ENCODE measurements at regions not wholly inside any gene's neighbourhood (a gene's known extent, or its start where the extent isn't known, plus 50 kb on each side); places are given as distances from the start of the nearest gene placed in this dataset.

GRCh38 chr11:19349340-19350025 is 108.7 kb upstream of the E2F8 start:
- Mint-ChIP-seq H3K4me1 (peaks cover 9 to 19% of the 10 kb centered on the region in 2 donors), H3K4me3 (no peak overlapping the region), H3K36me3 (no peaks in the 10 kb centered on the region), H3K27ac (no peak overlapping the region), H3K9me3 (no peaks in the 10 kb centered on the region), H3K27me3 (peaks cover 50 to 72% of the 10 kb centered on the region in 2 donors)
- no peak for DNase-seq
- ATAC-seq (replicated peaks) = no peak

GRCh38 chr11:19347911-19348310 is 107.2 kb upstream of the E2F8 start:
- Mint-ChIP-seq H3K9me3 (no peaks in the 10 kb centered on the region), H3K4me1 (peaks cover 9 to 20% of the 10 kb centered on the region in 2 donors)
- no peak for DNase-seq

GRCh38 chr11:19345848-19346681 is 105.3 kb upstream of the E2F8 start:
- H3K9me3 Mint-ChIP-seq = no peaks in the 10 kb centered on the region
- peaks cover 52 to 81% of the 10 kb centered on the region in 2 donors for H3K27me3 Mint-ChIP-seq
- peaks cover 9 to 20% of the 10 kb centered on the region in 2 donors for H3K4me1 Mint-ChIP-seq
- H3K4me3 Mint-ChIP-seq = peak overlapping the region; percentile 10 to 50
- no peak overlapping the region for H3K27ac Mint-ChIP-seq
- no peaks in the 10 kb centered on the region for H3K36me3 Mint-ChIP-seq
- DNase-seq (no peak), ATAC-seq (replicated peaks) (peak; percentile 18 to 42)

More at GRCh38 chr11:19347911-19348310, 107.2 kb upstream of the E2F8 start:
- H3K36me3 Mint-ChIP-seq = no peaks in the 10 kb centered on the region
- no peak overlapping the region for H3K27ac Mint-ChIP-seq
- H3K27me3 Mint-ChIP-seq = peaks cover 60 to 84% of the 10 kb centered on the region in 2 donors
- ATAC-seq (replicated peaks) = no peak
- H3K4me3 Mint-ChIP-seq = no peak overlapping the region

- DNase-seq (no peak), ATAC-seq (replicated peaks) (peak; percentile 41)
- Mint-ChIP-seq H3K27me3 (peaks cover 51 to 79% of the 10 kb centered on the region in 2 donors), H3K27ac (no peak overlapping the region), H3K4me1 (peaks cover 9 to 20% of the 10 kb centered on the region in 2 donors), H3K9me3 (no peaks in the 10 kb centered on the region), H3K4me3 (peak overlapping the region; percentile 10 to 50), H3K36me3 (no peaks in the 10 kb centered on the region)
Measured at GRCh38 chr11:19345519-19345847, 104.7 kb upstream of the E2F8 start.

GRCh38 chr11:19344661-19345518 is 104.1 kb upstream of the E2F8 start:
- no peak for DNase-seq
- Mint-ChIP-seq H3K27me3 (peaks cover 45 to 73% of the 10 kb centered on the region in 2 donors), H3K9me3 (no peaks in the 10 kb centered on the region), H3K27ac (no peak overlapping the region), H3K4me3 (no peak overlapping the region), H3K36me3 (no peaks in the 10 kb centered on the region), H3K4me1 (peaks cover 9 to 20% of the 10 kb centered on the region in 2 donors)
- ATAC-seq (replicated peaks) = peak in 1 of 2 donors; percentile 28

- Mint-ChIP-seq H3K27me3 (peaks cover 40 to 47% of the 10 kb centered on the region in 2 donors), H3K27ac (no peak overlapping the region), H3K9me3 (no peaks in the 10 kb centered on the region), H3K36me3 (no peaks in the 10 kb centered on the region), H3K4me3 (no peak overlapping the region), H3K4me1 (peaks cover 9 to 20% of the 10 kb centered on the region in 2 donors)
- DNase-seq (no peak), ATAC-seq (replicated peaks) (no peak)
Measured at GRCh38 chr11:19342036-19342435, 101.3 kb upstream of the E2F8 start.

- no peak overlapping the region for H3K4me3 Mint-ChIP-seq
- no peaks in the 10 kb centered on the region for H3K9me3 Mint-ChIP-seq
- no peak for ATAC-seq (replicated peaks)
- peaks cover 24 to 30% of the 10 kb centered on the region in 2 donors for H3K27me3 Mint-ChIP-seq
- no peaks in the 10 kb centered on the region for H3K4me1 Mint-ChIP-seq
- H3K36me3 Mint-ChIP-seq = no peaks in the 10 kb centered on the region
- no peak overlapping the region for H3K27ac Mint-ChIP-seq
- no peak for DNase-seq
Measured at GRCh38 chr11:19338375-19338774, 97.6 kb upstream of the E2F8 start.

- ATAC-seq (replicated peaks) (no peak), DNase-seq (no peak)
- Mint-ChIP-seq H3K27ac (no peak overlapping the region), H3K9me3 (no peaks in the 10 kb centered on the region), H3K36me3 (no peaks in the 10 kb centered on the region), H3K27me3 (peaks cover 24 to 29% of the 10 kb centered on the region in 2 donors), H3K4me1 (no peaks in the 10 kb centered on the region), H3K4me3 (no peak overlapping the region)
Measured at GRCh38 chr11:19337779-19338178, 97.0 kb upstream of the E2F8 start.

- Mint-ChIP-seq H3K4me3 (no peak overlapping the region), H3K9me3 (no peaks in the 10 kb centered on the region), H3K27ac (no peak overlapping the region), H3K4me1 (no peaks in the 10 kb centered on the region), H3K36me3 (no peaks in the 10 kb centered on the region), H3K27me3 (peaks cover 24 to 26% of the 10 kb centered on the region in 2 donors)
- DNase-seq (no peak), ATAC-seq (replicated peaks) (no peak)
Measured at GRCh38 chr11:19336331-19336730, 95.6 kb upstream of the E2F8 start.

GRCh38 chr11:19332476-19332875 is 91.7 kb upstream of the E2F8 start:
- no peaks in the 10 kb centered on the region for H3K9me3 Mint-ChIP-seq
- H3K4me3 Mint-ChIP-seq = no peak overlapping the region
- ATAC-seq (replicated peaks) (no peak), DNase-seq (no peak)
- H3K27me3 Mint-ChIP-seq = peaks cover 13 to 30% of the 10 kb centered on the region in 2 donors
- no peak overlapping the region for H3K27ac Mint-ChIP-seq
- no peaks in the 10 kb centered on the region for H3K4me1 Mint-ChIP-seq
- no peaks in the 10 kb centered on the region for H3K36me3 Mint-ChIP-seq

GRCh38 chr11:19330416-19330815 is 89.7 kb upstream of the E2F8 start:
- ATAC-seq (replicated peaks) = no peak
- H3K4me1 Mint-ChIP-seq = no peaks in the 10 kb centered on the region
- no peaks in the 10 kb centered on the region for H3K9me3 Mint-ChIP-seq
- DNase-seq = no peak
- no peaks in the 10 kb centered on the region for H3K36me3 Mint-ChIP-seq
- H3K4me3 Mint-ChIP-seq = no peak overlapping the region
- H3K27ac Mint-ChIP-seq = no peak overlapping the region
- H3K27me3 Mint-ChIP-seq = peaks cover 13 to 22% of the 10 kb centered on the region in 2 donors

GRCh38 chr11:19329970-19330369 is 89.2 kb upstream of the E2F8 start:
- no peak for DNase-seq
- no peaks in the 10 kb centered on the region for H3K9me3 Mint-ChIP-seq
- no peak overlapping the region for H3K27ac Mint-ChIP-seq
- ATAC-seq (replicated peaks) = no peak
- no peak overlapping the region for H3K4me3 Mint-ChIP-seq
- no peaks in the 10 kb centered on the region for H3K4me1 Mint-ChIP-seq
- H3K36me3 Mint-ChIP-seq = no peaks in the 10 kb centered on the region
- H3K27me3 Mint-ChIP-seq = peaks cover 13 to 22% of the 10 kb centered on the region in 2 donors

GRCh38 chr11:19328586-19329311 is 88.0 kb upstream of the E2F8 start:
- H3K9me3 Mint-ChIP-seq = peaks cover 0 to 3% of the 10 kb centered on the region in 2 donors
- ATAC-seq (replicated peaks) (no peak), DNase-seq (no peak)
- H3K36me3 Mint-ChIP-seq = no peaks in the 10 kb centered on the region
- H3K27me3 Mint-ChIP-seq = peaks cover 8 to 17% of the 10 kb centered on the region in 2 donors
- H3K27ac Mint-ChIP-seq = no peak overlapping the region
- no peaks in the 10 kb centered on the region for H3K4me1 Mint-ChIP-seq
- no peak overlapping the region for H3K4me3 Mint-ChIP-seq

GRCh38 chr11:19327280-19327679 is 86.5 kb upstream of the E2F8 start:
- DNase-seq = no peak
- H3K36me3 Mint-ChIP-seq = no peaks in the 10 kb centered on the region
- no peaks in the 10 kb centered on the region for H3K4me1 Mint-ChIP-seq
- no peak overlapping the region for H3K4me3 Mint-ChIP-seq
- no peak overlapping the region for H3K27ac Mint-ChIP-seq
- H3K9me3 Mint-ChIP-seq = peaks cover 0 to 3% of the 10 kb centered on the region in 2 donors
- H3K27me3 Mint-ChIP-seq = peaks cover 13 to 18% of the 10 kb centered on the region in 2 donors
- ATAC-seq (replicated peaks) = peak in 1 of 2 donors; percentile 38
